ENCODE measurements at regions not wholly inside any gene's neighbourhood (a gene's known extent, or its start where the extent isn't known, plus 50 kb on each side); places are given as distances from the start of the nearest gene placed in this dataset.

GRCh38 chr10:113274176-113274829 lies 278.6 kb upstream of the HABP2 start:
- Histone ChIP-seq H3K27ac (ENCODE audit: low read depth, low read length) (no peak overlapping the region), H3K9ac (ENCODE audit: low read length) (no peak overlapping the region), H3K4me3 (ENCODE audit: low read depth, low read length) (no peak overlapping the region), H3K36me3 (ENCODE audit: control insufficient read depth, insufficient read depth, low read length) (no peaks in the 10 kb centered on the region), H3K9me3 (ENCODE audit: control insufficient read depth, insufficient read depth, low read depth, low read length) (peaks cover 12% of the 10 kb centered on the region; the same call in 1 of the 2 replicates), H3K4me1 (ENCODE audit: control insufficient read depth, insufficient read depth, low read length) (peaks cover 10% of the 10 kb centered on the region), H3K27me3 (ENCODE audit: control insufficient read depth, insufficient read depth, low read length) (no peaks in the 10 kb centered on the region)

- H3K36me3 ChIP-seq (ENCODE audit: control insufficient read depth, insufficient read depth, low read length), result no peaks in the 10 kb centered on the region
- no peaks in the 10 kb centered on the region for H3K27me3 ChIP-seq (ENCODE audit: control insufficient read depth, insufficient read depth, low read length)
- H3K27ac ChIP-seq (ENCODE audit: low read depth, low read length), result no peak overlapping the region
- H3K4me3 ChIP-seq (ENCODE audit: low read depth, low read length), result no peak overlapping the region
- peaks cover 7% of the 10 kb centered on the region; the same call in 1 of the 2 replicates for H3K4me1 ChIP-seq (ENCODE audit: control insufficient read depth, insufficient read depth, low read length)
- H3K9ac ChIP-seq (ENCODE audit: low read length), result no peak overlapping the region
- H3K9me3 ChIP-seq (ENCODE audit: control insufficient read depth, insufficient read depth, low read depth, low read length), result peaks cover 12% of the 10 kb centered on the region; the same call in 1 of the 2 replicates
These were observed 274.6 kb upstream of the HABP2 start for GRCh38 chr10:113278221-113278620.

- Histone ChIP-seq H3K4me1 (ENCODE audit: control insufficient read depth, insufficient read depth, low read length) (peaks cover 2% of the 10 kb centered on the region; the same call in 1 of the 2 replicates), H3K27ac (ENCODE audit: low read depth, low read length) (no peak overlapping the region), H3K36me3 (ENCODE audit: control insufficient read depth, insufficient read depth, low read length) (no peaks in the 10 kb centered on the region), H3K9me3 (ENCODE audit: control insufficient read depth, insufficient read depth, low read depth, low read length) (peaks cover 12% of the 10 kb centered on the region; the same call in 1 of the 2 replicates), H3K9ac (ENCODE audit: low read length) (no peak overlapping the region), H3K4me3 (ENCODE audit: low read depth, low read length) (no peak overlapping the region), H3K27me3 (ENCODE audit: control insufficient read depth, insufficient read depth, low read length) (no peaks in the 10 kb centered on the region)
These were observed 274.2 kb upstream of the HABP2 start for GRCh38 chr10:113278664-113279063.

- H3K27me3 ChIP-seq (ENCODE audit: control insufficient read depth, insufficient read depth, low read length), result no peaks in the 10 kb centered on the region
- H3K27ac ChIP-seq (ENCODE audit: low read depth, low read length), result no peak overlapping the region
- peaks cover 12% of the 10 kb centered on the region; the same call in 1 of the 2 replicates for H3K9me3 ChIP-seq (ENCODE audit: control insufficient read depth, insufficient read depth, low read depth, low read length)
- H3K4me3 ChIP-seq (ENCODE audit: low read depth, low read length), result no peak overlapping the region
- H3K36me3 ChIP-seq (ENCODE audit: control insufficient read depth, insufficient read depth, low read length), result no peaks in the 10 kb centered on the region
- H3K9ac ChIP-seq (ENCODE audit: low read length), result no peak overlapping the region
- no peaks in the 10 kb centered on the region for H3K4me1 ChIP-seq (ENCODE audit: control insufficient read depth, insufficient read depth, low read length)
These were observed 273.6 kb upstream of the HABP2 start for GRCh38 chr10:113279262-113279661.

GRCh38 chr10:113282564-113282963 lies 270.3 kb upstream of the HABP2 start:
- H3K27me3 ChIP-seq (ENCODE audit: control insufficient read depth, insufficient read depth, low read length), result no peaks in the 10 kb centered on the region
- no peaks in the 10 kb centered on the region for H3K9me3 ChIP-seq (ENCODE audit: control insufficient read depth, insufficient read depth, low read depth, low read length)
- no peaks in the 10 kb centered on the region for H3K4me1 ChIP-seq (ENCODE audit: control insufficient read depth, insufficient read depth, low read length)
- H3K36me3 ChIP-seq (ENCODE audit: control insufficient read depth, insufficient read depth, low read length), result no peaks in the 10 kb centered on the region
- H3K4me3 ChIP-seq (ENCODE audit: low read depth, low read length), result no peak overlapping the region
- no peak overlapping the region for H3K27ac ChIP-seq (ENCODE audit: low read depth, low read length)
- no peak overlapping the region for H3K9ac ChIP-seq (ENCODE audit: low read length)

- no peaks in the 10 kb centered on the region for H3K27me3 ChIP-seq (ENCODE audit: control insufficient read depth, insufficient read depth, low read length)
- no peak overlapping the region for H3K4me3 ChIP-seq (ENCODE audit: low read depth, low read length)
- H3K4me1 ChIP-seq (ENCODE audit: control insufficient read depth, insufficient read depth, low read length), result no peaks in the 10 kb centered on the region
- H3K27ac ChIP-seq (ENCODE audit: low read depth, low read length), result no peak overlapping the region
- no peaks in the 10 kb centered on the region for H3K9me3 ChIP-seq (ENCODE audit: control insufficient read depth, insufficient read depth, low read depth, low read length)
- no peak overlapping the region for H3K9ac ChIP-seq (ENCODE audit: low read length)
- no peaks in the 10 kb centered on the region for H3K36me3 ChIP-seq (ENCODE audit: control insufficient read depth, insufficient read depth, low read length)
These were observed 269.7 kb upstream of the HABP2 start for GRCh38 chr10:113283189-113283588.

GRCh38 chr10:113284635-113285034 lies 268.2 kb upstream of the HABP2 start:
- H3K9me3 ChIP-seq (ENCODE audit: control insufficient read depth, insufficient read depth, low read depth, low read length), result no peaks in the 10 kb centered on the region
- H3K27ac ChIP-seq (ENCODE audit: low read depth, low read length), result no peak overlapping the region
- H3K27me3 ChIP-seq (ENCODE audit: control insufficient read depth, insufficient read depth, low read length), result no peaks in the 10 kb centered on the region
- no peak overlapping the region for H3K9ac ChIP-seq (ENCODE audit: low read length)
- no peaks in the 10 kb centered on the region for H3K36me3 ChIP-seq (ENCODE audit: control insufficient read depth, insufficient read depth, low read length)
- H3K4me3 ChIP-seq (ENCODE audit: low read depth, low read length), result no peak overlapping the region
- no peaks in the 10 kb centered on the region for H3K4me1 ChIP-seq (ENCODE audit: control insufficient read depth, insufficient read depth, low read length)

- H3K4me3 ChIP-seq (ENCODE audit: low read depth, low read length), result no peak overlapping the region
- H3K27me3 ChIP-seq (ENCODE audit: control insufficient read depth, insufficient read depth, low read length), result no peaks in the 10 kb centered on the region
- H3K36me3 ChIP-seq (ENCODE audit: control insufficient read depth, insufficient read depth, low read length), result no peaks in the 10 kb centered on the region
- H3K9ac ChIP-seq (ENCODE audit: low read length), result no peak overlapping the region
- no peaks in the 10 kb centered on the region for H3K4me1 ChIP-seq (ENCODE audit: control insufficient read depth, insufficient read depth, low read length)
- no peak overlapping the region for H3K27ac ChIP-seq (ENCODE audit: low read depth, low read length)
- no peaks in the 10 kb centered on the region for H3K9me3 ChIP-seq (ENCODE audit: control insufficient read depth, insufficient read depth, low read depth, low read length)
These were observed 267.5 kb upstream of the HABP2 start for GRCh38 chr10:113285305-113285704.

- Histone ChIP-seq H3K4me1 (ENCODE audit: control insufficient read depth, insufficient read depth, low read length) (no peaks in the 10 kb centered on the region), H3K36me3 (ENCODE audit: control insufficient read depth, insufficient read depth, low read length) (no peaks in the 10 kb centered on the region), H3K27ac (ENCODE audit: low read depth, low read length) (no peak overlapping the region), H3K9ac (ENCODE audit: low read length) (no peak overlapping the region), H3K9me3 (ENCODE audit: control insufficient read depth, insufficient read depth, low read depth, low read length) (no peaks in the 10 kb centered on the region), H3K4me3 (ENCODE audit: low read depth, low read length) (no peak overlapping the region), H3K27me3 (ENCODE audit: control insufficient read depth, insufficient read depth, low read length) (no peaks in the 10 kb centered on the region)
These were observed 265.3 kb upstream of the HABP2 start for GRCh38 chr10:113287592-113287991.

GRCh38 chr10:113290137-113290536 lies 262.7 kb upstream of the HABP2 start:
- Histone ChIP-seq H3K27ac (ENCODE audit: low read depth, low read length) (no peak overlapping the region), H3K9ac (ENCODE audit: low read length) (no peak overlapping the region), H3K27me3 (ENCODE audit: control insufficient read depth, insufficient read depth, low read length) (no peaks in the 10 kb centered on the region), H3K4me1 (ENCODE audit: control insufficient read depth, insufficient read depth, low read length) (no peaks in the 10 kb centered on the region), H3K4me3 (ENCODE audit: low read depth, low read length) (no peak overlapping the region), H3K36me3 (ENCODE audit: control insufficient read depth, insufficient read depth, low read length) (no peaks in the 10 kb centered on the region), H3K9me3 (ENCODE audit: control insufficient read depth, insufficient read depth, low read depth, low read length) (no peaks in the 10 kb centered on the region)

- no peaks in the 10 kb centered on the region for H3K9me3 ChIP-seq (ENCODE audit: control insufficient read depth, insufficient read depth, low read depth, low read length)
- H3K4me3 ChIP-seq (ENCODE audit: low read depth, low read length), result no peak overlapping the region
- H3K4me1 ChIP-seq (ENCODE audit: control insufficient read depth, insufficient read depth, low read length), result no peaks in the 10 kb centered on the region
- no peaks in the 10 kb centered on the region for H3K36me3 ChIP-seq (ENCODE audit: control insufficient read depth, insufficient read depth, low read length)
- H3K27me3 ChIP-seq (ENCODE audit: control insufficient read depth, insufficient read depth, low read length), result no peaks in the 10 kb centered on the region
- H3K9ac ChIP-seq (ENCODE audit: low read length), result no peak overlapping the region
- no peak overlapping the region for H3K27ac ChIP-seq (ENCODE audit: low read depth, low read length)
These were observed 261.4 kb upstream of the HABP2 start for GRCh38 chr10:113291413-113291812.

Data from HUES6 (cell line).